ENCODE measurements at regions not wholly inside any gene's neighbourhood (a gene's known extent, or its start where the extent isn't known, plus 50 kb on each side); places are given as distances from the start of the nearest gene placed in this dataset.

DNA sequence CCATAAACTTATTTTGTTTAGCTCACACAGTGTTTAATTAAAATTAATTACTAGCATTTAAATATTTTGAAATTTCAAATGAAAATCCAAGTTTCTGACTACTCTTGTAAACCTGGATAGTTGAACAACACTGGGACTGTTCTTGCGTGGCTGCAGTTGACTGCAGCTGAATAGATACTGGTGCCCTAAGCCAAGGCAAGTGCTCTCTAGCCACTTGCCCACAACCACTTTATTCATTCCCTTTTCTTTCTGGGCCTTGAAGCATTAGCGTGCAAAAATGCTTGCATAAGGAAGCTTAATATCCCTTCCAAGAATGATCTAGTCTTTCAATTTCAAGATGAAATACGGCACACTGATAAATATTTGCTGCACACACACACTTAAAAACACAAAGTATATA lies 676.0 kb upstream of the MARCKS start:
- Histone ChIP-seq H3K4me1 (peaks cover 0 to 25% (median 4%) of the 10 kb centered on the region in 4 donors), H3K36me3 (no peaks in the 10 kb centered on the region), H3K27me3 (no peaks in the 10 kb centered on the region), H3K4me3 (no peak overlapping the region), H3K9me3 (no peaks in the 10 kb centered on the region), H3K27ac (no peak overlapping the region)
- DNase-seq, result no peak
- intact Hi-C loops (cut with DNase I; ENCODE audit: low total_unique reads), result no loop called here
- TF ChIP-seq, protein P1, sequence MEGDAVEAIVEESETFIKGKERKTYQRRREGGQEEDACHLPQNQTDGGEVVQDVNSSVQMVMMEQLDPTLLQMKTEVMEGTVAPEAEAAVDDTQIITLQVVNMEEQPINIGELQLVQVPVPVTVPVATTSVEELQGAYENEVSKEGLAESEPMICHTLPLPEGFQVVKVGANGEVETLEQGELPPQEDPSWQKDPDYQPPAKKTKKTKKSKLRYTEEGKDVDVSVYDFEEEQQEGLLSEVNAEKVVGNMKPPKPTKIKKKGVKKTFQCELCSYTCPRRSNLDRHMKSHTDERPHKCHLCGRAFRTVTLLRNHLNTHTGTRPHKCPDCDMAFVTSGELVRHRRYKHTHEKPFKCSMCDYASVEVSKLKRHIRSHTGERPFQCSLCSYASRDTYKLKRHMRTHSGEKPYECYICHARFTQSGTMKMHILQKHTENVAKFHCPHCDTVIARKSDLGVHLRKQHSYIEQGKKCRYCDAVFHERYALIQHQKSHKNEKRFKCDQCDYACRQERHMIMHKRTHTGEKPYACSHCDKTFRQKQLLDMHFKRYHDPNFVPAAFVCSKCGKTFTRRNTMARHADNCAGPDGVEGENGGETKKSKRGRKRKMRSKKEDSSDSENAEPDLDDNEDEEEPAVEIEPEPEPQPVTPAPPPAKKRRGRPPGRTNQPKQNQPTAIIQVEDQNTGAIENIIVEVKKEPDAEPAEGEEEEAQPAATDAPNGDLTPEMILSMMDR (IDR thresholded peaks at IDR 0.05), result no peak

DNA sequence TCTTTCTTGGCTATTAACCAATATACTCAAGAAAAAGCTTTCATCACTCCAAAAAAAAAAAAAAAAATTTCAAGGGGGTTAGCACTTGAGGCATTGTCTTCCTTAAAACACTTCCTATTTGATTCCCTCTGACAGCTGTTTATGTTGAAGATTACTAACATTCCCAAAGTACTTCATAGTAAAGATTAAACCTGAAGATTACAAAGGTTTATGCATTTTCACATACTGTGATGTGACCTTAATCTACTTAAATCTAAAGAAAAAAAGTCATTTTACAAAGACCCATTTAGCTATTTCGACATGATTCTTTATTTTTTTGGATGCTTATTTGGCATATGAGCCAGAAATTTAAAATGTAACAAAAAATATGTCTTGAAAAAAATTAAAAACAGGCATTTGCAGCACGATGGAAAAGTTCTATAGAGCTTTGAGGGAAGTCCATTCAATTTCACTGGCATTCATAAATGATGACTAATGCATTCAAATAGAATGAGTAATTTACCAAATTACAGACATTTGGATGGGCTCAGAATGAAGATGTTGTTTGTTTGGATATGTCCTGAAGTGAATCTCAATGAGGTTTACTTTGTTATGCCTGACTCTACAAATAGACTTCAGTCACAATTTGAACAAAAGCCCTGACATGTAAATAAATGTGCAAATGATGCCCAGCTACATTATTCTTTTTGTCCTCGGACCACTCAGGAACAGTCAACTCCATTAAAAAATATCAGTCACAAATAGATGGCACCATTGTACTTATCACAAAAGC lies 674.6 kb upstream of the MARCKS start:
- no peak for DNase-seq
- Histone ChIP-seq H3K4me3 (no peak overlapping the region), H3K27me3 (no peaks in the 10 kb centered on the region), H3K4me1 (peaks cover 0 to 25% (median 4%) of the 10 kb centered on the region in 4 donors), H3K27ac (no peak overlapping the region), H3K9me3 (no peaks in the 10 kb centered on the region), H3K36me3 (no peaks in the 10 kb centered on the region)
- TF ChIP-seq, protein P1 (IDR thresholded peaks at IDR 0.05), result no peak
- intact Hi-C loops (cut with DNase I; ENCODE audit: low total_unique reads), result no loop called here

DNA sequence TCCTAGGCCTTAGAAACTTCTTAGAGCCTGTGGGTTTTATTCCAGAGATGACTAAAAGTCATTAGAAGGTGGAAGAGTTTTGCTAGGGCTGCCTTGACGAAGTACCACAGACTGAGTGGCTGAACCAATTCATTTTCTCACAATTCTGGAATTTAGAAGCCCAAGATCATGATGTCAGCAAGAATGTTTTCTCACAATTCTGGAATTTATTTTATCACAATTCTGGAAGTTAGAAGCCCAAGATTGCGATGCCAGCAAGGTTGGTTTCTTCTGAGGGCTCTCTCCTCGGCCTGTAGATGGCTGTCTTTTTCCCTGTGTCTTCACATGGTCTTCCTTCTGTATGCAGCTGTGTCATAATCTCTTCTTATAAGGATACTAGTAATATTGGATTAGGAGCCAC lies 672.9 kb upstream of the MARCKS start:
- H3K4me1 ChIP-seq, result peaks cover 0 to 25% (median 4%) of the 10 kb centered on the region in 4 donors
- TF ChIP-seq, protein P1 (IDR thresholded peaks at IDR 0.05), result no peak
- no peaks in the 10 kb centered on the region for H3K27me3 ChIP-seq
- H3K36me3 ChIP-seq, result no peaks in the 10 kb centered on the region
- no peak overlapping the region for H3K4me3 ChIP-seq
- intact Hi-C loops (cut with DNase I; ENCODE audit: low total_unique reads), result no loop called here
- no peak overlapping the region for H3K27ac ChIP-seq
- H3K9me3 ChIP-seq, result no peaks in the 10 kb centered on the region
- no peak for DNase-seq

DNA sequence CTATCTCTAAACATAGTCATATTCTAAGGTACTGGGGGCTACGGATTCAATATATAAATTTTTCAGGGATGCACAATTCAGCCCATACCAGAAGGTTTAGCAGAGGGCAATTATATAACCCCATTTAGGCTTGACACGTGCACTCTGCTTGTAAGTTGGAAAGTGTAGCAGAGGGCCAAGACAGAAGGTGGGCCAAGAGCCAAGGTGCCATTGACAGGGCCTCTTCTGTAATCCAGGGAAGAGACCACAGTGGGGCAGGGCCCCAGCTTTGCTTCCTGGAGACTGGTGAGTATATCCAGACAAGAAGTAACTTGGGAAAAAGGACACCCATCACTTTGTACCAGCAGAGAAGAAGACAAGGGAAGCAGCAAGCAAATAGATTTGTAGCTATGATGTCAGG lies 672.4 kb upstream of the MARCKS start:
- intact Hi-C loops (cut with DNase I; ENCODE audit: low total_unique reads), result no loop called here
- Histone ChIP-seq H3K27me3 (no peaks in the 10 kb centered on the region), H3K36me3 (no peaks in the 10 kb centered on the region), H3K4me1 (peaks cover 0 to 25% (median 4%) of the 10 kb centered on the region in 4 donors), H3K4me3 (no peak overlapping the region), H3K27ac (no peak overlapping the region), H3K9me3 (no peaks in the 10 kb centered on the region)
- DNase-seq, result no peak
- TF ChIP-seq, protein P1 (IDR thresholded peaks at IDR 0.05), result no peak

DNA sequence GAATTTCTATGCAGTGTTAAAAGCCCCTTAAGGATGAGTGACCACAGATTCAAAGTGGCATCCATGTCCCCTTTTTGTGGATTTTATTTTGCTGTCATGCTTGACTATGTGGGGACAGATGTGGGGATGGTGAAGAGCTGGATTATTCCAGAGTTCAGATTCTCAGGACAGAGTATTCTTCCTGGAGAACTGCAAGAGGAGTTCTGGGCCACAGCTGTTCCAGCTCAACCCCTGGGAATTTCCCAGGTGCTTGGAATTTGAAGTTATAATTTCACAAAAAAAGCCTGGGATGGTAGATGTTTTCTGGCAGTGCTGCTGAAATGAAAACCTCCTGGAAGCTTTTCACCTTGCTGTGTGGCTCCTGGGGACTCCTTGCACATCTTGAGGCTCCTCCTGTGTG lies 671.8 kb upstream of the MARCKS start:
- no peaks in the 10 kb centered on the region for H3K9me3 ChIP-seq
- no peak overlapping the region for H3K4me3 ChIP-seq
- H3K27ac ChIP-seq, result no peak overlapping the region
- TF ChIP-seq, protein P1 (IDR thresholded peaks at IDR 0.05), result no peak
- intact Hi-C loops (cut with DNase I; ENCODE audit: low total_unique reads), result no loop called here
- H3K27me3 ChIP-seq, result no peaks in the 10 kb centered on the region
- no peaks in the 10 kb centered on the region for H3K36me3 ChIP-seq
- DNase-seq, result no peak
- H3K4me1 ChIP-seq, result peaks cover 0 to 25% (median 4%) of the 10 kb centered on the region in 4 donors

All from tibial artery (tissue), 4 donors.